ENCODE measurements at regions not wholly inside any gene's neighbourhood (a gene's known extent, or its start where the extent isn't known, plus 50 kb on each side); places are given as distances from the start of the nearest gene placed in this dataset.
"Not testable (repeated sequence)": the region's sequence is repeated elsewhere in the genome, so short reads cannot be mapped to it uniquely, and the experiment has no call there.

DNA sequence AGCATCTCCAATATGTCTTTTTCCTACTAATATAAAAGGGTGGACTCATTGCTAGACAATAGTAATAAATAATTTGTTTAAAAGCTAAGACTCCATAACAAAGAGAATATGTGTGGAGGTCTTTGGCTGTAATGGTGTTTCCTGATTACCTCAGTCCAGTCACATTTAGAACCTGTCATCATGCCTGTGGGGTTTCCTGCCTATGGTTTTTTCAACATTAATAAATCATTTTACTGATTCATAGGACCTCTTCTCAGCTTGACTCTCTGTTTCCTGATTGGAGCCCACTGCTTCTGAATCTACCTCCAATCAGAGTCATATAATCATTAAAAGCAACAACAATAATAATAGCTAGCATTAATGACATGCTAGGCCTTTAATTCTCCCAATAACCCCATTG is 52.4 kb upstream of the GNAI1 start:
- no peak for DNase-seq

DNA sequence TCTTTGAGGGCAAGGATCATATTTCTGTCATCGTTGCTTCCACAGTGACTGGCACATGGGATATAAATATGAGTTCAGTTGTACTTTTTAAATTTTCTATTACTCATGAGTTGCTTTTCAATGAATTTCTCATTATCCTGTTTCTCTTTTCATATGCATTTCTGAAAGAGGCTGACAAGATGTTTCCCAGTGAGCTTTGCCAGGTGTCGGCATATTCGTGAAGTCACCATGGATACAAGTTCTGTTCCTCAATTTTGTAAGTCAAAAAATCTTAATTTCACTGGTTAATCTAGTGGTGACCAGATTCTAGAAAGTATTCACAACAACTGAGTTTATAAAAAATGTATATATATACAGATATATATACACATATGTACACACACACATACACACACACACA is 55.7 kb upstream of the GNAI1 start:
- no peak for DNase-seq

DNA sequence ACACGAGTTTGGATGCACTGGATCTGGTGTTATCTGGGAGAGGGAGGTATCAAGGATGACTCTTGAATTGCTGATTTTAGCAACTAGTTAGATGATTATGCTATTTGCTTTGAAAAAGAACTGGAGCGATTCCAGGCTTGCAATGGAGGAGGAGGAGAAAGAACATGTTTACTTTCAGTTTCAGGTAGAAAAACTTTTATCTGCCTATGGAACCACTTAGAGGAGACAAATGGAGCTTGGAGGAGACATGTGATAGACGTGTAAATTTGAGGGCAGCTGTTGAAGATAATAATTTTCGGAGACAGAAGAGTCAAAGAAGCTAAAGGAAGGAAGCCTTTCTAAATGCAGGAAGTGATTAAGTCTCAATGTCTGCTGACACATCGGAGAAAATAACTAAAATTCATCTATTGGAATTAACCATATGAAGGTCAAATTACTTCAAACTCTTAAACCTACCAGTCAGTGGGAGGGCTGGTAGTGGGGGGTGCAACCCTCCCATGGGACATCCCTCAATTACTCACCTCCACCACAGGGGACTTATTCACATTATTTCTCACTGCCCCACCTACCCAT is 56.4 kb upstream of the GNAI1 start:
- DNase-seq, result no peak

DNA sequence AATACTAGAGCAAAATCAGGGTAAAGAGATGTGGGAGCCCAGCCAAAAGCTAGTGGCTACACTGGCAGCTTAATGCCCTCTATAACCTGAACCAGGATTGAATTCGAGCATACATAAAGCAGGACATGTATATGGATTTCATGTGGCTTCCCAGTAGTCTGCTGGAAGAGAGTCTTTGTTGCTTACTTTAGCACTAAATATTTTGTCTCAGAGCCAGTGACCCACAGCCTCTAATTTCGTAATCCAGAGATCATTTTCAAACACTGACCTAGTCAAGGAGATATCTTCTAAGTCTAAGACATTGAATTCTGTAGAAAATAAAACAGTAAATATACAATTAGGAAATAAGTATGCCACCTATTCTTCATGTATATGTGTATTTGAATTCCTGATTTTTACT is 64.2 kb upstream of the GNAI1 start:
- DNase-seq, result no peak

DNA sequence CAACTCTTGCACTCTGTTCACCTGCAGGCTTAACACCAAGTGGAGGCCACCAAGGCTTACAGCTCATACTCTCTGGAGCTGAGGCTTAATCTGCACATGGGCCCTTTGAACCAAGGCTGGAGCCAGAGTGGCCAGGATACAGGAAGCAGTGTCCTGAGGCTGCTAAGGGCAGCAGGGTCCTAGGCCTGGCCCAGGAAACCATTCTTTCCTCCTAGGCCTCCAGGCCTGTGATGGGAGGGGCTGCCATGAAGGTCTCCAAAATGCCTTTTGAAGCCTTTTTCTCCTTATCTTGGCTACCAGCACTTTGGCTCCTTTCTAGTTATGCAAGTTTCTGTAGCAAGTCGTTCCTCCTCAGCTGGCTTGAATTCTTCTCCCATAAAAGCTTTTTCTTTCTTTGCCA is 68.0 kb upstream of the GNAI1 start:
- no peak for DNase-seq

DNA sequence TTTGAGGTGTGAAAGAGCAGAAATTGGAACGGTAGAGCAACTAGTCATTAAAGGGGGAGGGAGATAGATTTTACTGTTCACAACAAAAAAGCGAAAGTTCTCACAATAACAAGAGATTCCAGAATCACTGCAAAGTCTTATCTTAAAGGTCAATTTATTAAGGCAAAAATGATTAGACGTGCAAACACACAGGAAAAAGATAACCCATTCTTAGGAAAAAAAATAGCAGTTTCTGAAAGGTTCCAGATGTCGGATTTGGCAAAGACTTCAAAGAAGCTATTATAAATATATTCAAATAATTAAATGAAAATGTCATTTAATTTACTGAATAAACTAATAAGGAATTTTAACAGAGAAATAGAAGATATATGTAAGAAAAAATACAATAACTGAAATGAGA is 70.8 kb upstream of the GNAI1 start:
- no peak for DNase-seq

DNA sequence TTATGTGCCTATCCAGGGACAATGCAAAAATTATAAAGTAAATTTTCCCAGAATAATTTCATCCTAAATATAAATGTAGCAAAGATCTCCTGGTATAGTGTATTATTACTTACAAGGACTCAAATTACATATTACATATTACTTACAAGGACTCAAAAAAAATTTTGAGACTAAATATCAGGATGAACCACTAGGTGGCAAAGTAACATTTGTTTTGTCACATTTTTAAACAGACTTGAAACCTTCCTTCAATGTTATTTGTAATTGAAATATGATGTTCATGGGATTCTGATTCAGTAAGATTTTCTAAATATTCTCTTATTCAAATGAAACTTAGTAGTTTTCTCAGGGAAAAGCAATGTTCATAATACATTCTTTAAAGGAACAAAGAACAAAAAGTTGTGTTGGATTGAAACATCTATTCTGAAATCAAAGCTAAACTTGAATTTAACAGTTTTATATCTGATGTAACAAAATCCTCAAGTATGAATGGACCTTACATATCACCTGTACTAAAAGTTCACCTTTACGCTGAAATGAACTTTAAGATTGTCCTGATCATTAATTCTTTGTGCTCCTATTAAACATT is 74.3 kb upstream of the GNAI1 start:
- DNase-seq, result peak in 1 of 2 donors; percentile 15

DNA sequence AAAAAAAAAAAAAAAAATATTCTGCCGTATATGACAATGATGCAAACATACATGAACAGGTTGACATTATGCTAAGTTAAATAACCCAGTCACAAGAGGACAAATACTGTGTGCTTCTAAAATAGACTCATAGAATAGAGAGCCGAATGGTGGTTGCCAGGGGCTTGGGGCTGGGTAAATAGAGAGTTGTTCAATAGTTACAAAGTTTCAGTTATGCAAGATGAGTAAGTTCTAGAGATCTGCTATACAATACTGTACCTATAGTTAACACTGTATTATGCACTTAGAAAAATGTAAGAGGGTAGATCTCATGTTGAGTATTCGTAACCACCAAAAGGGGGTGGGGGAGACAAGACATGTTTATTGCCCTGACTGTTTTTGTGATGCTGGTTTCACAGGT is 77.1 kb upstream of the GNAI1 start:
- DNase-seq, result no peak

DNA sequence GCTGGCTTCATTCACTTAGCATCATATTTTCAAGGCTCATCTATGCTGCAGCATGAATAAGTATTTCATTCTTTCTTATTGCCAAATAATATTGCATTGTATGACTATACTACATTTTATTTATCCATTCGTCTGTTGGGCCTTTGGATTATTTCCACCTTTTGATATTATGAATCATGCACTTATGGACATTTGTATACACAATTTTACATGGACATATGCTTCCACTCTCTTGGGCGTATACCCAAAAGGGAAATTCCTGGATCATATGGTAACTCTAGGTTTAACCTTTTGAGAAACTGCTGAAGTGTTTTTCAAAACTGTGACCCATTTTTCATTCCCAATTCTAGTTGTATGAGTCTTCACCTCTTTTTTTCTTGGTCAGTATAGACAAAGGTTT is 80.3 kb upstream of the GNAI1 start:
- no peak for DNase-seq

DNA sequence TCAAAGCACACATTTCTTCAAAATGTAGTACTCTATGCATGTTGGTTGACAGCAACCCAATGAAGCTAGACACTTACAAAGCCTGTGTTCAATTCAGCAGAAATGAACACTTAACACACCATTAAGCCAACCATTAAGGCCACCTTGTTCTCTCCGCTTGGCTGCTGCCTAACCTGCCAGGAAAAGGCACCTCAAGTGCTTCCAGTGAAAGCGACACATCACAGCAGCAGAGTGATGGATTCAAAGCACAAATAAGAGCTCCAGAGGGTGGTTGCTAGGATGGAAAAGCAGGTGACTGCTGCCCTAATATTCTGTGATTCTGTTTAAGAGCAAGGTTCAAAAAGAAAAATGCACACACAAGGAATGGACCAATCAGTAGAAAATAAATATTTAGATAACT is 81.5 kb upstream of the GNAI1 start:
- DNase-seq, result no peak

DNA sequence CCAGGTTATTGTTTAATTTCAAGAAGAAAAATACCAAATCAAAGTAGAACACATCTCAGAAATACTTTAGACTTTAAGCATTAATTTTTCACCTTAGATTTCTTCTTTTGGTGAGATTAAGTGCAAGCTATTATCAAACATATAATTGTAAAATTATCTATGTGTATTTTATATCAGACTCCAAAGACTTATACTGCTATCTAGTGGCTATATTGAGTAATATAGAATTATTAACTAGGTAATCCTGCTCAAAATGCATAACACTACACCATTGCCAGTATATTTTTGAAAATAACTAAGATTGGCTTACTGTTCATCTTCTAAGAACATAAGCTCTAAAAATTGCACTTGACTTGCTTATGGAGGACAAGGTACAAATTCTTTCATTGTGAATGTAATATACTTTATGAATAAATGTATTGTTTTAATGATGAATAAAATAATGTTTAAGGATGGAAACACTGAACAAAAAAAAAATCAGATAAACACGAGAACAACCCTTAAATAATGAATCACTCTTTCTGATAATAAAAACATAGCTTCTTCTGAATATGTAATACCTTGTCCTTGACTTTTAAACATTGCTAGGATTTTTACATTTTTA is 86.7 kb upstream of the GNAI1 start:
- no peak for DNase-seq

DNA sequence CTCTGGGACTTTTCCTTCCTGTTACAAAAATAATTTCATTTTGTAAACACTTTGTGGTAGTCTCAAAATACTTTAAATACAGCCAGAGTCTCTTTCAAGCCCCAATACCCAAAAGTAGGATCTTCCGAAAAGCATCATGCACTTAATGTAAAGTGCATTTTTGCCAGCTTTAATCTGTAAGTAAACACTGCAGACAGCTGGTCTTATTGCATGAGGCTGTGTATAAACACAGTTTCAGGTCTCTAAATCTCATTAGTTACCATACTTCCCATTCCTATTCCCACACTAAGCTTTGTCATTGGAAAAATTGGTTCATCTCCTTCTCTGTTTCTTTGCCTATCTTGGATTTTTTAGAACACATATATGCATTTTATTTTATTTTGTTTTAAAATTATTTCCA is 87.6 kb upstream of the GNAI1 start:
- no peak for DNase-seq

DNA sequence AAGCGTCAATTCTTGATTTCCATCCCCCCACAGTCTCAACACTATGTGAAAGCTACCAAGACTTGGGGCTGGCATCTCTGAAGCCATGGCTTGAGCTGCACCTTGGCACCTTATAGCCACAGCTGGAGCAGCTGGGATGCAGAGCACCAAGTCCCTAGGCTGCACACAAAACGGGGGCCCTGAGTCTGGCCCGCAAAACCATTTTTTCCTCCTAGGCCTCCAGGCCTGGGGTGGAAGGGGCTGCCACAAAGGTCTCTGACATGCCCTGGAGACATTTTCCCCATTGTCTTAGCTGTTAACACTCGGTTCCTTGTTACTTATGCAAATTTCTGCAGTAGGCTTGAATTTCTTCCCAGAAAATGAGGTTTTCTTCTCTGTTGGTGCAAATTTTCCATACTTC is 89.8 kb upstream of the GNAI1 start:
- no peak for DNase-seq

DNA sequence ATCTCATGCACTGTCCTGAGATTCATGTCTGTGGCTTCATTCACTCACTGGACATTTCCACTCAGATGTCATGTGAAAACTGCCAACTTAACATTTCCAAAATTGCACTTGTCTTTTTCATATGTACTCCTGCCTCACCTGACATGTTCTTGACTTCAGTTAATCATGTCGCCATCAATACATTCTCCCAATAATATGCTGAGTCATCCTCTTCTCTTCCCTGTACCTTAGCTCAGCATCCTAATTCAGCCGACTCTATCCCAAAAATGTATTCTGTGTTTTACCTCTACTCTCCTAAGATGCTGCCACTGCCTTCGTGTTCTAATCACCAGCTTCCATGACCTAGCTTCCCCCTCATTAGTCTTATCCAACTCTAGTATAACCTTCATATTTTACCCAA is 93.9 kb upstream of the GNAI1 start:
- no peak for DNase-seq

DNA sequence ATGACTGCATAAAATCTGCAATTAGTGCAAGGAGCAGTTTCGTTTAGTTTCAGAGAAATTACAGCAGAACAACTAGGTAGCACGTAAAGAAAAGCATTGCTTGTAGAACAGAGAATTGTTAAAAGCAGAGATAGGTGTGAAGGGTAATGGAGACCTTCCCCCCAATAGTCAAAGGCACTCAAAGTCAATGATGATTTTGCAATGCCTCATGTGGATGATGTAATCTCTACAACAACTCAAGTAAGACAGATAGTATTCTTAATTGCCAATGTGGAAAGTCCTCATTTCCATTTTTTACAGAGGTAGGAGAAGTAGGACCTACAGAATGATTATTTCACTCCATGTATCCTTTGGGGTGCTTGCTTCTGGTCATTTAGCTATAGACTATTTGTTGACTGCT is 94.3 kb upstream of the GNAI1 start:
- no peak for DNase-seq

DNA sequence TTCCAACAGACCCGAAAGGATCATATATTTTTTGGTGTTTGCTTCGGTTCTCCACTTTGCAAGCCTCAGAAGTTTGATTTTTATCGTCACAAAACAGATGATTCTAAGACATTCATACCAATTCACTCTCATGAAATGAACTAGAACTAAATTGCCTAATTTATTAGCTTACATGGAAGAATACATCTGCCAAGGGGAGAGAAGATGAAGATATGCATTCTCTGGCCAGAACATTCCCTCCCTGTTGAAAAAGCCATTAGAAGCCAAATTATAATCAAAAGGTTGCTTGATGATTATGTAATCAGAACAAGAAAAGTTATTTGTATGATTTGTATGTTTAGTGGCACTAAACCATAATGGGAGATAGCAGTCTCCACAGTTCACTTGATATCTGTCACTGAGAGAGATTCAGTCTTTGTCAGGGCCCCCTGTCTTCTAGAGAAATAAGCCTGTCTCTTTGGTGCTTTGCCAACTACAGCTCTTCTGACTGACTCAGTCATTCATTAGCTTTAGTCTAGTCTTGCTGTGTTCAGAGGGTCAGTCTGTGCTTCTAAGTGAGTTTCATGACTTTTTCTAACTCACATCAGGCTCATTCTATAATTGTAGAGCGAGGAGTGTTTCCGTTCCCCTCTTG is 95.3 kb upstream of the GNAI1 start:
- DNase-seq, result no peak

DNA sequence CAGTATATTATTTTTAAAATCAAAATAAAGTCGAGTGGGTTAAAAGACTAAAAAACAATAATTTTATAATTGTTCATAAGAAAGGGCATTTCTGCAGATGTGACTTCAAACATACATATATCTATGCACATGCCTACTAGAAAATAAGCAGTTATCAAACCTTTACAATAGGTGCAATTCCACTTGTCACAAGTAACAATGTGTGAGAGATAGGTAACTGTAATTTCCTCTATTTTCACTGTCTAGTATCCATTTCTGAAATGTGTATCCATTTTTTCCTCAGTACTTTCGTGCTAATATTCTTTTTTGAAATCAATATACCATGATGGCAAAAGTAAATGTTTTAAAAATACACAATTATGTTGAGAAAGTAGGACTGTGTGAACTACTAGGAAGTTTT is 96.9 kb upstream of the GNAI1 start:
- DNase-seq, result no peak

DNA sequence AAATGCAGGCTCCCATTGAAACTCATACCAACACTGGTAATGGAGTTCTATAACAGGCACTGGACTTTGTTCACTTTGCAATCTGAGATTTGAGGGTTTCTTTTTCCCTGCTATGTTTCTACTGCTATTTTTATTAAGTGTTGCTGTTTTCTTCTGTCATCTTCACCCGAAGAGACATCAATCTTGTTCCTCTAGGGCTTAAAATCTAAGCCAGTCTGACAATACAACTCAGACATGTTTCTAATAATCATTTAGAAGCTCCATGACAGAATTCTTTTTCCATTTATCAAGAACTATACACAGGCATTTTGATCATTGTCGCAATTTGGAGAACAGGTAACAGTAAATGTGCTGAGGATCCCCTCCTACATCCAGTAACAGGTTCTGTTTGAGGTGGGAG is 98.5 kb upstream of the GNAI1 start:
- no peak for DNase-seq

DNA sequence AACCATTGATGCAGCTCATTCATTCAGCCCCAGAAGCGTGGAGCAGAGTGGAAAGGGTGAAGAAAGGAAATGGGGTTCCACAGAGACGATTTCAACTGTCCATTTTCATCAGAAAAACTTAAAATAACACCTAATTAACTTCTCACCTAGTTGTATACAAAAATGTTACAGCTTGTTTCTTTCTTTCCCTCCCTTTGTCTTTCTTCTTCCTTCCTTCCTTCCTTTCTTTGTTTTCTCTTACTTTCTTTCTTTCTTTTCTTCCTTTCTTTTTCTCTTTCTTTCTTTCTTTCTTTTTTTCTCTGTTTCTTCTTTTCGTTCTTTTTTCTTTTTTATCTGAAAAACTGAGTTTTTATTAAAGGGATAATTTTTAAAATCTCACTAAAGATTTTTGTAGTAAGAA is 105.9 kb upstream of the GNAI1 start:
- no peak for DNase-seq

DNA sequence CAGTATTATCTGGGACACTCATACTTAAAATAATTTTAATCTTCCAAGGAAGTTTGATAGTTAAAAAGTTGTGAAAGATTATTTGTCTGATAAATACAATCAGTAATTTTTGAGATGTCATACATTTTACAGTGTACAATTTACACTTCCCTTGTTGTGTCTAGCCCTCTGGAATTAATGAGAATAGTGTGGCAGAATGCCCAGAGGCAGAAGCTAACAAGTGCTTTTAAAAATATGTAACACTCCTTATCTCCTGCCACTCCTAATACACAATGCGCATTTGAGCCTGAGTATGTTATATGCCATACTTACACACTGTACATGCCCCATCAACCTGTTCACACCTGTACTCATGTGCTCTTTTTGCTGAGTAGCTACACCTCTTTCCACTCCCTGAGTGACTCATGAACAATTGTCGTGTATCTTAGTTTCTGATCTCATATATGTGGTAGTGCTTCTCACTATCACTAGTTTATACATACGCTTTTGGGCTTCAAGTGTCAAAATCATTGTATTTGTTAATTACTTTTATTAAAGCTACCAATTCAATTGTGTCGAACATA is 106.9 kb upstream of the GNAI1 start:
- no peak for DNase-seq

DNA sequence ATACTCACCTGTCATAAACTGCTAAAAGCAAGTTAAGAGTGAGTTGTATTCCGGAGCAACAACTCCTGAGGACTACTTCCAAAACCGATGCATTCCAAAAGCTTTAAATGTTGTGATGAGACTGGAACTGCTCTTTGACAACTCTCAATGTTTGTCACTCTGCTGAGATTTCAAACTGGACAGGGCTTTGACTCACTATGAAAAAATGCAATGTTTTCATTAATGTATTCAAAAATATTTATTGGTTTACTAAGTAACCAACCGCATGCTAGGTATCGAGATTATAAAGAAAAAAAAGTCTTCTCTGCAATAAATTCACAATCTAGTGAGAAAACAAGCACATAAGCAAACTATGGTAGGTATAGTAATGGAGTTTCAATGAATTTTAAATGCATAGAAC is 107.9 kb upstream of the GNAI1 start:
- DNase-seq, result no peak

DNA sequence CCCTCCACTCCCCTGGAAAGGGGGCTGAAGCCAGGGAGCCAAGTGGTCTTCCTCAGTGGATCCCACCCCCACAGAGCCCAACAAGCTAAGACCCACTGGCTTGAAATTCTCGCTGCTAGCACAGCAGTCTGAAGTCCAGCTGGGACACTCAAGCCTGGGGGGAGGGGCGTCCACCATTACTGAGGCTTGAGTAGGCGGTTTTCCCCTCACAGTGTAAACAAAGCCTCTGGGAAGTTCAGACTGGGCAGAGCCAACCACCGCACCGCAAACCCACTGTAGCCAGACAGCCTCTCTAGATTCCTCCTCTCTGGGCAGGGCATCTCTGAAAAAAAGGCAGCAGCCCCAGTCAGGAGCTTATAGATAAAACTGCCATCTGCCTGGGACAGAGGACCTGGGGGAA is 114.4 kb upstream of the GNAI1 start:
- DNase-seq, result not testable (repeated sequence)

DNA sequence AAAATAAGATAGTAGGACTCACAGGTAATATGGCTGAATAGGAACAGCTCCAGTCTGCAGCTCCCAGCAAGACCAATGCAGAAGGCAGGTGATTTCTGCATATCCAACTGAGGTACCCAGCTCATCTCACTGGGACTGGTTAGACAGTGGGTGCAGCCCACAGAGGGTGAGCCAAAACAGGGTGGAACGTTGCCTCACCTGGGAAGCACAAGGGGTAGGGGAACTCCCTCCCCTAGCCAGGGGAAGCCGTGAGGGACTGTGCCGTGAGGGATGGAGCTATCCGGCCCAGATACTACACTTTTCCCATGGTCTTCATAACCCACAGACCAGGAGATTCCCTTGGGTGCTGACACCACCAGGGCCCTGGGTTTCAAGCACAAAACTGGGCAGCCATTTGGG is 114.8 kb upstream of the GNAI1 start:
- not testable (repeated sequence) for DNase-seq

Data from CD4-positive, alpha-beta T cell treated with Interleukin-4 for 1 hour (primary cell).